HG03135 (cell line): ENCODE measurements at regions not wholly inside any gene's neighbourhood (a gene's known extent, or its start where the extent isn't known, plus 50 kb on each side); places are given as distances from the start of the nearest gene placed in this dataset.

ENCODE experiments used
- ATAC-seq: cut with Tn5 transposase; IDR thresholded peaks from one replicate; pipeline ENCODE4 v1.9.1; 2021; ENCODE audit warnings: mild to moderate bottlenecking, moderate library complexity; ENCODE audit not compliant: unreplicated experiment

DNA sequence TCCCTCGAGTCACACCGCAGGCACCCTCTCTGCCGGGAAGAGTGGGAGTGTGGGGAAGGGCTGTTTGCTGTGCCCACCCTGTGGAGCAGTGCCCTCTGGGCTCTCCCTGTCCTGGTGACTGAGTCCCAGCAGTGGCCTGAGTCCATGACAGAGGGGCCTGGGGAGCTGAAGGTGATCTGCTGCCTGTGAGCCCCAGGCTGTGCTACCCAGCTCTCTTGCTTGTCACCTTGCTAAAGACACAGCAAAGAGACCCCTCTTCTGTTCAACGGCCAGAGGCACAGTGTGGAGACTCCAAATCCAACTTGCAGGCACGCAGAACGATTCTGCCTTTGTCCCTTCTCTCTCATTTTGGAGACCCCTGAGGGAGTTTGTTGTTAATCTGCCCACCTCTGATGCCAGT is 232.6 kb downstream of the OPA1 start:
- no peak for ATAC-seq

GRCh38 chr3:193826159-193826795 is 233.3 kb downstream of the OPA1 start:
- ATAC-seq = no peak

DNA sequence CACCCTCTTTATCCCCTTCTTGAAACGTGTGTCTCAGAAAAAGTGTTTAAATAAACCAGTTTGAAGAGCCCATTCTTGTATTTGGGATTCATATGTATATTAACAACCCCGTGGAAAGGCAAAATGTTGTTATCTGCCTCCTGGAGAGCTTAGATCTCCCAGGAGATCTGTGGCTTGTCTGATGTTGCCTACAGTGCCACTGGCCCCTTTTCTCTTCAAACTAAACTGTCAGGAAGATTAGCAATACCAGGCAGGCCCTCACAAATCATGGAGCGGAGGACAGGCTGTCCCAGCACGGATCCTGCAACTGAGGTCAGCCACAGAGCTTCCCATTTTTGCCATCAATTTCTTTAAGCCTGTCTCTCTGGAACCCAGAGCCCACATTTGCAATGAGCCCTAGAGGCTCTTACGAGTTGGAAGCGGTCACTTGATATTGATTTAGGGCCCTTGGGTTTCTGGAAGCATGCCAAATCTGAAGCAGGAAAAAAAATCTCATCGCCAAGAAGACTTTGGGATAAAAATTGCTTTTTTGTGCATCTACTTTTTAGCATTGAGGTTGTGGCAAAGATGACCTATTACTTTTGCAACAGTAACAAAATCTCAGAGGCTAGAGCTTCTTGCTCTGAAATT is 234.1 kb downstream of the OPA1 start:
- ATAC-seq = no peak

- ATAC-seq = no peak
Observed at GRCh38 chr3:193827871-193828270, 234.9 kb downstream of the OPA1 start.

- ATAC-seq = no peak
Observed at GRCh38 chr3:193828477-193828876, 235.5 kb downstream of the OPA1 start.

GRCh38 chr3:193829781-193830180 is 236.8 kb downstream of the OPA1 start:
- ATAC-seq = no peak

DNA sequence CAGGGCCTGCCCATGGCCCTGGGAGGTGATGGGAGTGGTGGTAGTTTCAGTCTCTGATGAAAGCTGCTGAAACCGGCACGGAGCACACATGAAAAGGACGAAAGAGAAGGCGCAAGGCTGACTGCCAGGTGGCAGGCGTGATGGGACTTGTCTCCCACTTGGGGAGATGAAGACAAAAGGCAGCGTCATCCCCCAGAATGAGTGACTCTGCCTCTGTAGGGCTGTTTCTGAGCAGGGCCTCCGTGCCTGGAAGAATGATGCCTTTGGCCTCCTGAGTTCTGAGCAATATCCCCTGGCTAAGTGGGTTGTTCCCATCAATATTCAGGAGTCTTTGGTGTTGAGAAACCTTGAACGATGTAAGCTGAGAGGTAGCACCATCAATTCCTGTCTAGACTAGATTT is 237.8 kb downstream of the OPA1 start:
- ATAC-seq = no peak

DNA sequence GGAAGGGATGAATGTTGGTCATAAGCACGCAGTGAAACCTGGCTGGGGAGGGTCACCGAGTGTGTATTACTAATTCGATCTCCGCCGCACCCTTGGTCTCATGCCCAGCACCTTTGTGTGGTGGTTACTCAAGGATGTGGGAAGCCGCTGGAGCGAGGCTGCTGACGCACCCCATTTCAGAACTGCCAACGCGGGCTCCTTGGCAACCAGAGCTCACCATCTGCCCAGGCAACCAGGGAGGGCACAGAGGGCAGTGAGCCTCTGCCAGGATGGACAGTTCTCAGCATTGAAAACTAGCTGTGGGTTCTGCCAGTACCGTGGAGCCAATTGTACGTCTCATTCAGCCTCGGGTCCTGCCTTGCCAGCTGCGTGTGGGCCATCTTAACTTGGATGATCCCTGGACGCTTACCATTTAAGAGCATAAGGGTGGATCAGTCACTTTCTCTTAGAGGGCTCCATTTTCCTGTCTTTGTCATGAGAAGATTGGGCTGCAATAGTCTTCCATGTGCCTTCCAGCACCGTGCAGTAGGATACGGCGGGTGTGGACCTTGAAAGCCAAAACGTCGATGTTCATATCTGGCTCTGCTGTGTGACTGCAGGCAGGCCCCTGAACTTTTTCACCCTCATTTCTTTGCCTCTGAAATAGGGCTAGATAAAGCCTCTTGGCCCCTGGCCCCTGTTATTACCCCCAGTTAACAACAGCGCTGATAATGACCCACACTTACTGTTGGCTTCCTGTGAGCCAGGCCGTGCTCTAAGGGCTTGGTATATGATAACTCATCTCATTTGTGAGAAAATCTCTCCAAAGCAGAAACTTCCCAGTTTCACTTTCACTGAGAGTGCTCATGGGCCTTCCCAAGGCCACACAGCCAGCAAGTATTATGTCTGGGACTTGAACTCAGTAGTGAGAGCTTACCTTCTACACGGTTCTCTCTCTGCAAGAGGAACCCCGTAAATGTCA is 238.8 kb downstream of the OPA1 start:
- no peak for ATAC-seq

DNA sequence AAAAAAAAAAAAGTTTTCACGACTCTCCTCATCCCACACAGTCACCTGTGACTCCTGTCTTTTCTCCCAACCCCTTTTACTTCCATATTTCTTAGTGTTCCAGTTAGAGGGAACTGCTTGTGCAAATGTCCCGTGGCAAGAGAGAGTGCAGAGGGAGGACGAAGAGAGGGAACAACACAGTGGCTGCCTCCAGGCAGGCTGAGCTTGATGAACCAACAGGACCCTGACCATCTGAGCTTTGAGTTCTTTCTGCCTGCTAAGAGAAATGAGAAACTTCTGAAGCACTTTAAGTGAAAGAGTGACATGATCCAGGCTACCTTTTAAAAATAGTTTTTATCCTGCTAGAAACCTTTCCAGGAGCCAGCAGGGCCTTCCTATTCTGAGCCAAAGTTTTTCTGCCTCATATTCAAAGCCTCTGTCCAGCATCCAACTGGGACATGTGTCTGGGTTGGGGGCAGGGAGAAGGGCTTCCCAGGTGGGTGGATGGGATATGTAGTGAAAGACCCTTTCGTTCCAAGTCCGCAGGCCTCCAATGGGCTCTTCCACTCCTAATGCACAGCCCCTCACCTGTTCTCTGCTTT is 239.9 kb downstream of the OPA1 start:
- no peak for ATAC-seq

- ATAC-seq = no peak
Observed at GRCh38 chr3:193833592-193833991, 240.6 kb downstream of the OPA1 start.

- no peak for ATAC-seq
Observed at GRCh38 chr3:193835414-193835813, 242.4 kb downstream of the OPA1 start.

DNA sequence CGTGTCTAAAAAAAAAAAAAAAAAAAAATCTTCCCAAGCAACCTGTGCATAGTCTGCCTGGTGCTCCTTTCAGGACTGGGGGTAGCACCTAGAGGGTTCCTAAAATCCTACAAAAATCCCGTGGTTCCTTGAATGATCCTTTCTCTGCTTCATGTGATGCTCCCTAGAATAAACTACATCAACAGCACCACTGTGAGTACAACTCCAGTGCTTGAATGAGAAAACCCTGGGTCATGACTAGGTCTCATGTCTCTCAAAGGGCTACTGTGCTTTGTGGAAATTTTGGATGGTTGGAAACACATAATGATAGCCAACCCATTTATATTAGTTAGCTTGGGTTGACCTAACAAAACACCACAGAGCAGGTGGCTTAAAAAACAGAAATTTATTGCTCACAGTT is 243.5 kb downstream of the OPA1 start:
- ATAC-seq = no peak

GRCh38 chr3:193836918-193837317 is 243.9 kb downstream of the OPA1 start:
- no peak for ATAC-seq

GRCh38 chr3:193837347-193837827 is 244.4 kb downstream of the OPA1 start:
- ATAC-seq = no peak

DNA sequence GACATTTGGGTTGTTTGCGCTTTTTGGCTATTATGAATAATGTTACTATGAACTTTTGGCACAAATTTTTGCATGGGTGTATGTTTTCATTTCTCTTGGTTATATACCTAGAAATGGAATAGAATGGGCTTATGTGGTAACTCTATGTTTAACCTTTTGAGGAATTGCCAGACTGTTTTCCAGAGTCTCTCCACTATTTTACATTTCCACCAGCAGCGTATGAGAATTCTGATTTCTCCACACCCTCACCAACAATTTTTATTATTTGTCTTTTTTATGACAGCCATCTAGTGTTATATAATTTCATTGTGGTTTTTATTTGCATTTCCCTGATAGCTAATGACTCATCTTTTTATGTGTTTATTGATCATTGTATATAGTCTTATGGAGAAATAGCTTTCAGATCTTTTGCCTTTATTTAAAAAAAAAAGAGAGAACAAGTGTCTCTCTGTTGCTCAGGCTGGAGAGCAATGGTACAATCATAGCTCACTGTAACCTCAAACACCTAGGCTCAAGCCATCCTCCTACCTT is 247.2 kb downstream of the OPA1 start:
- no peak for ATAC-seq

DNA sequence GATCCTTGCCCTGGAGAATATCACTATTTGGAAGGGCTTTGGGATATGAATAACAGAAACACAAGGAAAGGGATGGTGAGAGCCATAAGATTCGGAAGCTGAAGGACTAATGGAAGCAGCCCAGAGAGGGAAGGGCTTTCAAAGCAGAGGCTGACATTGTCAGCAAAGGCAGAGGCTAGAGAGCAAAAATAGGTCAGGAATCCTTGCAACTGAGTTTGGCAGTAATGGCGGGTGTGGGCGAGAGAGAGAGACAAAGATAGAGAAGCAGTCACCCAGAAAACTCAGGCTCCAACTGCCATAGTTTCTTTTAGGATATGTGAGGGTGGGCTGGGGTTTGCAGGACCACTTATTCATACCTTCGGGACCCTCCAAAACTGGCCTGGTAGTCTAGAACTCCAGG is 248.6 kb downstream of the OPA1 start:
- no peak for ATAC-seq

GRCh38 chr3:193842029-193842798 is 249.2 kb downstream of the OPA1 start:
- peak; percentile 68 for ATAC-seq

DNA sequence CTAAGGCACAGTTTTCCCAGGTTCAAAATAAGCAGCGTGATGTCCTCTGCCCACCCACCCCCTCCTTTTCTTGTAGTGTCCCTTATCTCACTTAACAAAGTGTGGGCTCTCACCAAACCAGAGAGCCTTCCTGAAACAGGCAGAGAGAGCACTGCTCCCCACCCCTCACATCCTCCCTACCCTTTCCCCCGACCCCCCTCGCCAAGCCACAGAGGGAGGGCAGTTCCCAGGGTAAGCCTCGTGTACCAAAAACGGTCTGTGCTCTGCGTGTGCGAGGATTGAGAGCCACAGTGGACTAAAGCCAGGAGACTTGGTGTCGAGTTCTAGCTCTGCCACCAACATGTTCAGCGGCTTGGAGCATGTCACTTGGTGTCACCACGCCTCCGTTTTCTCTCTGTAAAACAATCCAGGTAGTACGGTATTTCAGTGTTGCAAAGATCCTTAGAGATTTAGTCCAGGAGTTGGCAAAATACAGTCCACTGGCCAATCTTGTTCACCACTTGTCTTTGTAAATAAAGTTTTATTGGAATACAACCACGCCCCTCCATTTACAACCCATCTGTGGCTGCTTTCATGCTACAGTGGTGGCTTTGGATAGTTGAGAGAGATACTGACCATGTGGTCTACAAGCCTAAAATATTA is 249.9 kb downstream of the OPA1 start:
- ATAC-seq = no peak

DNA sequence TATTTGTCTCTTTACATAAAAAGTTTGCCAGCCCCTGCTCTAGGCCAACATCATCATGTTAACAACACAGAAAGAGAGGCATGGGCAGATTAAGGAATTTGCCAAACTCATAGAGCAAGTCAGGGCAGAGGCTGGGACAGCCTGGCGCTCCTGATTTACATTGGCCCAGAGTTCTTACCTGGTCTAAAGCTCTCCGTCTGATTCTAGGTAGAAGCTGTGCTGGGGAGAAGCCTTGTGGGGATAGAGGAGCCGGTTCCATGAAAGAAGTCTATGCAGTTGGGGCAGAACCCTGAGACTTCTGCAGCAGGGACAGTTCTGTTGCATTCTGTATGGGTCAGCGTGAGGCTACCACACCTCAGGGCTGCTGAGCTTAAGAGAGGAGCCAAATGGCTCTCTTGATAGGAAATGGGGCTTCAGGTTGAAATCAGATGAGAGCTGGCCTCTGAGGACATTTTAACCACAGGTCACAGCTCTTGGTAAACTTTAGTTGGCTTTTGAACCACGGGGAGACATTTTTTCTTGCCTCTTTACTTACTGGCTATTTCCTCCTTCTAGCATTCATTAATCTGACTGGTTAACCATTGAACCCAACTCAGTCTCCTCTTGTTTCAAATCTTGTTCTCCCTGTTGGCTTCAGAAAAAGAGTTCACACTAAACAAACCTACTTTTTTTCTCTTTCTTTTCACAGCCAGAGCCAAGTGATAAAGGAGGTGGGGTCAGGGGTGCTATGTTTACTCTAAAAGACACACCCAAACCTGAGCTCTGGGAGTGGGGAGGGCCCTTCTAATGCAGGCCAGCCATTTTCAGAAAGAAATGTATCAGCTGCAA is 250.7 kb downstream of the OPA1 start:
- peak; percentile 60 for ATAC-seq
